K562 (cell line): ENCODE measurements at regions not wholly inside any gene's neighbourhood (a gene's known extent, or its start where the extent isn't known, plus 50 kb on each side); places are given as distances from the start of the nearest gene placed in this dataset.

Experiments used
- BDP1 ChIP-seq: IDR thresholded peaks from 3 replicates; pipeline ENCODE4 v1.6.1; 2011; ENCODE audit not compliant: insufficient read length, insufficient read depth
- DACH1 ChIP-seq: fragments of 450-650 bp; IDR thresholded peaks from 2 replicates; pipeline ENCODE4 v1.6.1; 2018; ENCODE audit not compliant: partially characterized antibody
- HNRNPL ChIP-seq: fragments of 200-400 bp; formaldehyde crosslinking; IDR thresholded peaks from 2 replicates; pipeline ENCODE4 v1.6.1; 2017; ENCODE audit warnings: low read depth, mild to moderate bottlenecking, low read length
- IFI16 ChIP-seq: fragments of 250-450 bp; sonication (Bioruptor Pico); IDR thresholded peaks from 2 replicates; pipeline ENCODE4 v2.1.2; 2022; ENCODE audit warnings: mild to moderate bottlenecking, inconsistent platforms
- KDM1A ChIP-seq, 2 experiments: fragments of 450-650 bp; IDR thresholded peaks; 2 replicates each; pipeline ENCODE4 v1.6.1; 2016; ENCODE audit warnings: mild to moderate bottlenecking in 2 of 2
- KLF13 ChIP-seq: fragments of 450-650 bp; IDR thresholded peaks from 2 replicates; pipeline ENCODE4 v1.6.1; 2016; ENCODE audit warnings: missing genetic modification characterization, low read depth, mild to moderate bottlenecking, missing compliant biosample characterization, moderate library complexity, borderline replicate concordance
- MAFF ChIP-seq: IDR thresholded peaks from 2 replicates; pipeline ENCODE4 v1.6.1; 2012; ENCODE audit warnings: low read length, improper control_type of control experiment
- MBD2 ChIP-seq: sonication (generic); IDR thresholded peaks from 2 replicates; pipeline ENCODE4 v1.6.1; 2016; ENCODE audit warnings: low read depth, borderline replicate concordance
- MTA3 ChIP-seq: fragments of 450-650 bp; formaldehyde crosslinking; IDR thresholded peaks from 2 replicates; pipeline ENCODE4 v1.6.1; 2017; ENCODE audit warnings: mild to moderate bottlenecking, borderline replicate concordance
- NCOA6 ChIP-seq: fragments of 450-650 bp; IDR thresholded peaks from 2 replicates; pipeline ENCODE4 v1.6.1; 2017; ENCODE audit warnings: mild to moderate bottlenecking
- PHF20 ChIP-seq: fragments of 450-650 bp; IDR thresholded peaks from 2 replicates; pipeline ENCODE4 v1.6.1; 2018; ENCODE audit not compliant: partially characterized antibody
- PTBP1 ChIP-seq: fragments of 200-400 bp; formaldehyde crosslinking; IDR thresholded peaks from 2 replicates; pipeline ENCODE4 v1.6.1; 2017; ENCODE audit warnings: low read depth, low read length
- RBFOX2 ChIP-seq: fragments of 200-400 bp; formaldehyde crosslinking; IDR thresholded peaks from 2 replicates; pipeline ENCODE4 v1.6.1; 2017; ENCODE audit warnings: low read depth, mild to moderate bottlenecking, low read length, moderate library complexity
- SLC30A9 ChIP-seq: fragments of 250-450 bp; sonication (Bioruptor Pico); IDR thresholded peaks from 2 replicates; pipeline ENCODE4 v1.8.0; 2022; ENCODE audit warnings: mild to moderate bottlenecking, moderate library complexity
- SMARCE1 ChIP-seq: fragments of 450-650 bp; IDR thresholded peaks from 2 replicates; pipeline ENCODE4 v1.7.1; 2016; ENCODE audit warnings: mild to moderate bottlenecking
- SRF ChIP-seq, 2 experiments: fragments of 250-450, 450-650 bp in 1 of 2; sonication (Bioruptor Pico) in 1 of 2; sonication (generic) in 1 of 2; formaldehyde crosslinking; IDR thresholded peaks; 2 replicates each; pipeline versions ENCODE4 v1.5.0 to v1.5.1; 2020 to 2022; ENCODE audit warnings: mild to moderate bottlenecking in 1 of 2, missing genetic modification reagents in 1 of 2
- TAF1 ChIP-seq: IDR thresholded peaks from 2 replicates; pipeline ENCODE4 v1.6.1; 2011; ENCODE audit warnings: mild to moderate bottlenecking, low read length, moderate library complexity; ENCODE audit not compliant: insufficient read depth, control insufficient read depth, severe bottlenecking; ENCODE audit errors: extremely low read depth
- TCF3 ChIP-seq: sonication (generic); formaldehyde crosslinking; IDR thresholded peaks from 2 replicates; pipeline ENCODE4 v1.4.0; 2020; ENCODE audit warnings: mild to moderate bottlenecking, missing genetic modification reagents
- WHSC1 ChIP-seq: IDR thresholded peaks from one replicate; pipeline ENCODE4 v1.6.1; 2012; ENCODE audit warnings: low read length, control low read depth, inconsistent platforms
- XRCC3 ChIP-seq: fragments of 450-650 bp; IDR thresholded peaks from 2 replicates; pipeline ENCODE4 v1.6.1; 2017; ENCODE audit warnings: mild to moderate bottlenecking, moderate library complexity
- XRCC4 ChIP-seq: IDR thresholded peaks from one replicate; pipeline ENCODE4 v1.6.1; 2011; ENCODE audit not compliant: insufficient read depth, insufficient read length; ENCODE audit errors: extremely low read depth
- ZNF175 ChIP-seq: fragments of 200-800 bp; sonication (Bioruptor generic); IDR thresholded peaks from 2 replicates; pipeline ENCODE4 v1.6.1; 2016; ENCODE audit warnings: low read depth, mild to moderate bottlenecking, missing genetic modification characterization, missing compliant biosample characterization
- ZNF584 ChIP-seq: fragments of 200-800 bp; sonication (Bioruptor generic); IDR thresholded peaks from 2 replicates; pipeline ENCODE4 v1.6.1; 2016; ENCODE audit warnings: low read depth, mild to moderate bottlenecking, missing genetic modification characterization, missing compliant biosample characterization
- TF ChIP-seq, protein P1 (sequence below), 2 experiments: fragments of 200-800 bp in 1 of 2; sonication (Bioruptor generic) in 1 of 2; sonication (generic) in 1 of 2; formaldehyde crosslinking in 1 of 2; IDR thresholded peaks in 1 of 2; conservative IDR thresholded peaks in 1 of 2; 2 replicates each; pipeline versions ENCODE4 v1.5.0 to v1.6.1; 2016 to 2020; ENCODE audit warnings: missing compliant biosample characterization in 1 of 2, missing genetic modification characterization in 1 of 2, missing genetic modification reagents in 1 of 2
- TF ChIP-seq, protein P2 (sequence below): fragments of 450-650 bp; conservative IDR thresholded peaks from 2 replicates; pipeline ENCODE4 v1.6.1; 2016; ENCODE audit warnings: missing genetic modification characterization, low read depth, mild to moderate bottlenecking, missing compliant biosample characterization, moderate library complexity
- TF ChIP-seq, protein P3 (sequence below): fragments of 250-450 bp; sonication (Bioruptor Pico); IDR thresholded peaks from 2 replicates; pipeline ENCODE4 v1.5.1; 2021; ENCODE audit warnings: mild to moderate bottlenecking

DNA sequence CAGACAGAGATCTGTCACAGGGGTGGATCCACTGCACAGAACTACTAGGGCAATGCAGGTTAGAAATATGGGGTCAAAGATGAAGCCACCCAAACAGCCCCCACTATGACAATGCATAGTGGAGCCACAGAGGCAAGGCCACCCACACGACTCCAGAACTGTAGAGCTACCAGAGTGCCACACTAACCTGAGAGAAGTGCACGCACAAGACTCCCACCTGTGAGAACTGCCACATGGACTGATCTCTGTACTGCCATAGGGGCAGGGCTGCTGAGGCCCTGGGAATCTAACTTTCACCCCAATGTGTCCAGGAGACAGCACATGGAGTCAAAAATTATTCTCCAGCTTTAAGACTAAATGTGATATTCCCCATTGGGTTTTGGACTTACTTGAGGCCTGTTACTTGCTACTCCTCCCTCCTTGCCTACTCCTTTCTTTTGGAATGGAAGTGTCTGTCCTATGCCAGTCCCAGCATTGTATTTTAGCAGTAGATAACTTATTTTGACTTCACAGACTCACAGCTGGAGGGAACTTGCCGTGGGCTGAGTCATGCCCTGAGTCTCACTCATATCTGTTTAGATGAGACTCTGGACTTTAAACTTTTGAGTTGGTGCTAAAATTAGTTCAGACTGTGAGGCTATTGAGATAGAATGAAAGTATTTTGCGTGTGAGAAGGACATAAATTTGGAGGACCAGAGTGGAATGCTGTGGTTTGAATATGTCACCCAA, 853.3 kb downstream of the MAT2B start (continued):
- TF ChIP-seq, protein P1, sequence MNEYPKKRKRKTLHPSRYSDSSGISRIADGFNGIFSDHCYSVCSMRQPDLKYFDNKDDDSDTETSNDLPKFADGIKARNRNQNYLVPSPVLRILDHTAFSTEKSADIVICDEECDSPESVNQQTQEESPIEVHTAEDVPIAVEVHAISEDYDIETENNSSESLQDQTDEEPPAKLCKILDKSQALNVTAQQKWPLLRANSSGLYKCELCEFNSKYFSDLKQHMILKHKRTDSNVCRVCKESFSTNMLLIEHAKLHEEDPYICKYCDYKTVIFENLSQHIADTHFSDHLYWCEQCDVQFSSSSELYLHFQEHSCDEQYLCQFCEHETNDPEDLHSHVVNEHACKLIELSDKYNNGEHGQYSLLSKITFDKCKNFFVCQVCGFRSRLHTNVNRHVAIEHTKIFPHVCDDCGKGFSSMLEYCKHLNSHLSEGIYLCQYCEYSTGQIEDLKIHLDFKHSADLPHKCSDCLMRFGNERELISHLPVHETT (CRISPR knock-in tag; conservative IDR thresholded peaks at IDR 0.05 in 1 of 2, IDR thresholded peaks at IDR 0.05 in 1 of 2): peak in 1 of 2 experiments; percentile 65; a peak in 2 of 4 replicates
- TF ChIP-seq XRCC3 (no peak), NCOA6 (no peak), IFI16 (CRISPR knock-in tag) (no peak), MBD2 (0 out of 2 replicates have a peak, but pooled peaks have one; percentile 44), ZNF175 (CRISPR knock-in tag) (peak; percentile 87), HNRNPL (no peak), XRCC4 (no peak), MAFF (peak; percentile 66; the same call in 1 of the 2 replicates), TAF1 (peak; percentile 27), WHSC1 (no peak), PTBP1 (no peak), DACH1 (peak; percentile 76), KLF13 (no peak), PHF20 (no peak), MTA3 (peak; percentile 52; the same call in 1 of the 2 replicates), RBFOX2 (0 out of 2 replicates have a peak, but pooled peaks have one; percentile 16), ZNF584 (peak; percentile 79; the same call in 1 of the 2 replicates), TCF3 (CRISPR knock-in tag) (peak; percentile 78), SMARCE1 (peak; percentile 78), KDM1A (IDR thresholded peaks at IDR 0.05) (0 out of 4 replicates have a peak, but pooled peaks have one; percentile 7 to 19), SRF (CRISPR knock-in tag; IDR thresholded peaks at IDR 0.05) (no peak), SLC30A9 (CRISPR knock-in tag) (no peak), BDP1 (no peak)
- TF ChIP-seq, protein P2, sequence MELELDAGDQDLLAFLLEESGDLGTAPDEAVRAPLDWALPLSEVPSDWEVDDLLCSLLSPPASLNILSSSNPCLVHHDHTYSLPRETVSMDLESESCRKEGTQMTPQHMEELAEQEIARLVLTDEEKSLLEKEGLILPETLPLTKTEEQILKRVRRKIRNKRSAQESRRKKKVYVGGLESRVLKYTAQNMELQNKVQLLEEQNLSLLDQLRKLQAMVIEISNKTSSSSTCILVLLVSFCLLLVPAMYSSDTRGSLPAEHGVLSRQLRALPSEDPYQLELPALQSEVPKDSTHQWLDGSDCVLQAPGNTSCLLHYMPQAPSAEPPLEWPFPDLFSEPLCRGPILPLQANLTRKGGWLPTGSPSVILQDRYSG (tag): 0 out of 2 replicates have a peak, but pooled peaks have one; percentile 45
- TF ChIP-seq, protein P3, sequence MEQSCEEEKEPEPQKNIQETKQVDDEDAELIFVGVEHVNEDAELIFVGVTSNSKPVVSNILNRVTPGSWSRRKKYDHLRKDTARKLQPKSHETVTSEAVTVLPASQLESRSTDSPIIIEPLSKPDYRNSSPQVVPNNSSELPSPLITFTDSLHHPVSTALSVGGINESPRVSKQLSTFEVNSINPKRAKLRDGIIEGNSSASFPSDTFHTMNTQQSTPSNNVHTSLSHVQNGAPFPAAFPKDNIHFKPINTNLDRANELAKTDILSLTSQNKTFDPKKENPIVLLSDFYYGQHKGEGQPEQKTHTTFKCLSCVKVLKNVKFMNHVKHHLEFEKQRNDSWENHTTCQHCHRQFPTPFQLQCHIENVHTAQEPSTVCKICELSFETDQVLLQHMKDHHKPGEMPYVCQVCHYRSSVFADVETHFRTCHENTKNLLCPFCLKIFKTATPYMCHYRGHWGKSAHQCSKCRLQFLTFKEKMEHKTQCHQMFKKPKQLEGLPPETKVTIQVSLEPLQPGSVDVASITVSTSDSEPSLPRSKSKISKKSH (CRISPR knock-in tag): no peak
